ENCODE measurements at regions not wholly inside any gene's neighbourhood (a gene's known extent, or its start where the extent isn't known, plus 50 kb on each side); places are given as distances from the start of the nearest gene placed in this dataset.

DNA sequence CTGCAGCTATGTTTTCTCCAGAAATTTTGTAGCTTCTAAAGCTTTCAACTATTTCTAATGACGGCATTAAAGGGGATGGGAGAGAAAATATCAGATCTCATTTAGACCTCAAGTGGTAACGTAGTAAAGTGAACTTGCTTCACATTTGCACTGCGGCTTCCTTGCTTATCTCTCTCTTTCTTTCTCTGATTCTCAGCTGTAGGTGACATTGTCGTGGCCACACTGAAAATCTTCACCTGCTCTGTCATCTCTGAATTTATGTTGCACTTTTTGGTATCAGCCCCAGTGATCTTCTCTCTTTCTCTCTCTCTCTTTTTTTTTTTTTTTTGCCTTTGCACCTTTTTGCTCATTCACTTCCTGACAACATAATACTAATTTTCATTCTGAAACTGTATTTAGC lies 254.1 kb upstream of the SATB1 start:
- Histone ChIP-seq H4K91ac (ENCODE audit: insufficient read depth, low read depth, low read length) (no peak overlapping the region), H2AFZ (replicated peaks; ENCODE audit: low read length, poor library complexity) (no peak overlapping the region), H3K4me2 (ENCODE audit: low read depth, low read length) (no peak overlapping the region), H3K79me1 (ENCODE audit: low read depth in 1 of 2, low read length in 2 of 2) (no peaks in the 10 kb centered on the region), H3K9ac (ENCODE audit: low read depth, low read length) (no peak overlapping the region), H3K23ac (ENCODE audit: low read depth, low read length) (no peak overlapping the region), H3K4me1 (ENCODE audit: control insufficient read depth, insufficient read depth, low read length) (no peaks in the 10 kb centered on the region), H3K9me3 (ENCODE audit: control insufficient read depth, insufficient read depth, low read length) (peaks cover 6% of the 10 kb centered on the region), H4K5ac (ENCODE audit: low read depth, low read length) (no peak overlapping the region), H2AK5ac (ENCODE audit: low read depth, low read length) (no peak overlapping the region), H2AK9ac (replicated peaks; ENCODE audit: low read depth, low read length, poor library complexity) (no peak overlapping the region), H2BK15ac (ENCODE audit: low read depth, low read length) (no peak overlapping the region), H2BK5ac (ENCODE audit: low read depth, low read length, poor library complexity, severe bottlenecking) (no peak overlapping the region), H3K18ac (ENCODE audit: low read depth, low read length) (no peak overlapping the region), H3K36me3 (ENCODE audit: control insufficient read depth, insufficient read depth, low read length) (no peaks in the 10 kb centered on the region), H3K14ac (replicated peaks; ENCODE audit: low read depth, low read length) (no peak overlapping the region), H2BK20ac (ENCODE audit: low read depth, low read length) (no peak overlapping the region), H3K56ac (ENCODE audit: extremely low read depth, insufficient read depth, low read length) (no peak overlapping the region), H2BK120ac (ENCODE audit: low read depth, low read length) (no peak overlapping the region), H4K20me1 (ENCODE audit: insufficient read depth, low read length) (no peaks in the 10 kb centered on the region), H3K27ac (ENCODE audit: insufficient read depth, low read length) (no peak overlapping the region), H3K4ac (ENCODE audit: low read depth, low read length) (no peak overlapping the region), H3K27me3 (ENCODE audit: control insufficient read depth, insufficient read depth, low read length) (no peaks in the 10 kb centered on the region), H4K8ac (ENCODE audit: low read depth in 2 of 2, low read length in 2 of 2) (no peak overlapping the region), H3K4me3 (ENCODE audit: insufficient read depth, low read depth, low read length) (no peak overlapping the region), H3K9me1 (ENCODE audit: insufficient read depth, low read length) (no peaks in the 10 kb centered on the region)
- BruUV-seq (replicated peaks): no TSS peak
- ChIA-PET CTCF (no interaction called here), POLR2A (ENCODE audit: unreplicated experiment) (no interaction called here)
- no peak for ATAC-seq (ENCODE audit: low read depth)
- in situ Hi-C loops (cut with MboI; ENCODE audit: low sequenced_read_pairs) (no loop called here), intact Hi-C loops (cut with micrococcal nuclease) (no loop called here), dilution Hi-C loops (cut with HindIII; ENCODE audit: low sequenced_read_pairs, unreplicated experiment) (no loop called here)
- WGBS, 2 experiments (ENCODE audit: extremely low coverage in 2 of 2, insufficient read length in 1 of 2): no CpG with 5 or more reads among the region's 4 CpGs
- TF ChIP-seq MXI1 (IDR thresholded peaks at IDR 0.05; ENCODE audit: borderline replicate concordance, low read depth, low read length) (no peak), FOS (IDR thresholded peaks at IDR 0.05; ENCODE audit: low read depth, low read length) (no peak), MAZ (IDR thresholded peaks at IDR 0.05; ENCODE audit: borderline replicate concordance, low read depth, low read length) (no peak), RFX5 (IDR thresholded peaks at IDR 0.05; ENCODE audit: low read depth, low read length) (no peak), CEBPB (IDR thresholded peaks at IDR 0.05; ENCODE audit: low read depth, low read length) (no peak), RCOR1 (IDR thresholded peaks at IDR 0.05; ENCODE audit: insufficient replicate concordance, low read length) (no peak), RAD21 (IDR thresholded peaks at IDR 0.05; ENCODE audit: low read length) (no peak), NFE2L2 (IDR thresholded peaks at IDR 0.05; ENCODE audit: low read depth, low read length) (no peak), BHLHE40 (IDR thresholded peaks at IDR 0.05; ENCODE audit: low read depth, low read length) (no peak), SMC3 (IDR thresholded peaks at IDR 0.05; ENCODE audit: low read depth, low read length) (no peak), MAFK (IDR thresholded peaks at IDR 0.05; ENCODE audit: low read depth, low read length) (no peak)
- TF ChIP-seq, protein P1, sequence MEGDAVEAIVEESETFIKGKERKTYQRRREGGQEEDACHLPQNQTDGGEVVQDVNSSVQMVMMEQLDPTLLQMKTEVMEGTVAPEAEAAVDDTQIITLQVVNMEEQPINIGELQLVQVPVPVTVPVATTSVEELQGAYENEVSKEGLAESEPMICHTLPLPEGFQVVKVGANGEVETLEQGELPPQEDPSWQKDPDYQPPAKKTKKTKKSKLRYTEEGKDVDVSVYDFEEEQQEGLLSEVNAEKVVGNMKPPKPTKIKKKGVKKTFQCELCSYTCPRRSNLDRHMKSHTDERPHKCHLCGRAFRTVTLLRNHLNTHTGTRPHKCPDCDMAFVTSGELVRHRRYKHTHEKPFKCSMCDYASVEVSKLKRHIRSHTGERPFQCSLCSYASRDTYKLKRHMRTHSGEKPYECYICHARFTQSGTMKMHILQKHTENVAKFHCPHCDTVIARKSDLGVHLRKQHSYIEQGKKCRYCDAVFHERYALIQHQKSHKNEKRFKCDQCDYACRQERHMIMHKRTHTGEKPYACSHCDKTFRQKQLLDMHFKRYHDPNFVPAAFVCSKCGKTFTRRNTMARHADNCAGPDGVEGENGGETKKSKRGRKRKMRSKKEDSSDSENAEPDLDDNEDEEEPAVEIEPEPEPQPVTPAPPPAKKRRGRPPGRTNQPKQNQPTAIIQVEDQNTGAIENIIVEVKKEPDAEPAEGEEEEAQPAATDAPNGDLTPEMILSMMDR (conservative IDR thresholded peaks at IDR 0.05; ENCODE audit: low read depth, low read length): no peak
- TF ChIP-seq, protein P2, sequence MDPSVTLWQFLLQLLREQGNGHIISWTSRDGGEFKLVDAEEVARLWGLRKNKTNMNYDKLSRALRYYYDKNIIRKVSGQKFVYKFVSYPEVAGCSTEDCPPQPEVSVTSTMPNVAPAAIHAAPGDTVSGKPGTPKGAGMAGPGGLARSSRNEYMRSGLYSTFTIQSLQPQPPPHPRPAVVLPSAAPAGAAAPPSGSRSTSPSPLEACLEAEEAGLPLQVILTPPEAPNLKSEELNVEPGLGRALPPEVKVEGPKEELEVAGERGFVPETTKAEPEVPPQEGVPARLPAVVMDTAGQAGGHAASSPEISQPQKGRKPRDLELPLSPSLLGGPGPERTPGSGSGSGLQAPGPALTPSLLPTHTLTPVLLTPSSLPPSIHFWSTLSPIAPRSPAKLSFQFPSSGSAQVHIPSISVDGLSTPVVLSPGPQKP (IDR thresholded peaks at IDR 0.05; ENCODE audit: borderline replicate concordance, low read depth, low read length): no peak
- TF ChIP-seq, protein P3, sequence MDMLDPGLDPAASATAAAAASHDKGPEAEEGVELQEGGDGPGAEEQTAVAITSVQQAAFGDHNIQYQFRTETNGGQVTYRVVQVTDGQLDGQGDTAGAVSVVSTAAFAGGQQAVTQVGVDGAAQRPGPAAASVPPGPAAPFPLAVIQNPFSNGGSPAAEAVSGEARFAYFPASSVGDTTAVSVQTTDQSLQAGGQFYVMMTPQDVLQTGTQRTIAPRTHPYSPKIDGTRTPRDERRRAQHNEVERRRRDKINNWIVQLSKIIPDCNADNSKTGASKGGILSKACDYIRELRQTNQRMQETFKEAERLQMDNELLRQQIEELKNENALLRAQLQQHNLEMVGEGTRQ (IDR thresholded peaks at IDR 0.05; ENCODE audit: low read depth, low read length): no peak
- no peak for DNase-seq
